Vagina (tissue), 2 donors: ENCODE measurements at regions not wholly inside any gene's neighbourhood (a gene's known extent, or its start where the extent isn't known, plus 50 kb on each side); places are given as distances from the start of the nearest gene placed in this dataset.

Experiments used
- POLR2AphosphoS5 ChIP-seq, 2 donors: sonication (generic); formaldehyde crosslinking; IDR thresholded peaks; one replicate each; pipeline ENCODE4 v1.9.0; 2017; ENCODE audit warnings: antibody characterized with exemption in 2 of 2, mild to moderate bottlenecking in 2 of 2, low read depth in 1 of 2; ENCODE audit not compliant: insufficient read depth in 1 of 2
- TF ChIP-seq, protein P1 (sequence below), 3 experiments: fragments of 450-650 bp in 2 of 3; fragments of 200-600 bp in 1 of 3; sonication (generic) in 1 of 3; IDR thresholded peaks; one replicate each; pipeline ENCODE4 v1.5.1; 2017 to 2019; ENCODE audit warnings: antibody characterized with exemption in 3 of 3, mild to moderate bottlenecking in 2 of 3, moderate library complexity in 2 of 3

GRCh38 chr22:48287031-48287430 is 1524.6 kb downstream of the TBC1D22A start:
- TF ChIP-seq, protein P1, sequence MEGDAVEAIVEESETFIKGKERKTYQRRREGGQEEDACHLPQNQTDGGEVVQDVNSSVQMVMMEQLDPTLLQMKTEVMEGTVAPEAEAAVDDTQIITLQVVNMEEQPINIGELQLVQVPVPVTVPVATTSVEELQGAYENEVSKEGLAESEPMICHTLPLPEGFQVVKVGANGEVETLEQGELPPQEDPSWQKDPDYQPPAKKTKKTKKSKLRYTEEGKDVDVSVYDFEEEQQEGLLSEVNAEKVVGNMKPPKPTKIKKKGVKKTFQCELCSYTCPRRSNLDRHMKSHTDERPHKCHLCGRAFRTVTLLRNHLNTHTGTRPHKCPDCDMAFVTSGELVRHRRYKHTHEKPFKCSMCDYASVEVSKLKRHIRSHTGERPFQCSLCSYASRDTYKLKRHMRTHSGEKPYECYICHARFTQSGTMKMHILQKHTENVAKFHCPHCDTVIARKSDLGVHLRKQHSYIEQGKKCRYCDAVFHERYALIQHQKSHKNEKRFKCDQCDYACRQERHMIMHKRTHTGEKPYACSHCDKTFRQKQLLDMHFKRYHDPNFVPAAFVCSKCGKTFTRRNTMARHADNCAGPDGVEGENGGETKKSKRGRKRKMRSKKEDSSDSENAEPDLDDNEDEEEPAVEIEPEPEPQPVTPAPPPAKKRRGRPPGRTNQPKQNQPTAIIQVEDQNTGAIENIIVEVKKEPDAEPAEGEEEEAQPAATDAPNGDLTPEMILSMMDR (IDR thresholded peaks at IDR 0.05), result no peak
- no peak for TF ChIP-seq POLR2AphosphoS5 (IDR thresholded peaks at IDR 0.05; ENCODE audit: insufficient read depth in 1 of 2, low read depth in 1 of 2)
